HepG2 (cell line): ENCODE measurements at regions not wholly inside any gene's neighbourhood (a gene's known extent, or its start where the extent isn't known, plus 50 kb on each side); places are given as distances from the start of the nearest gene placed in this dataset.

Experiments
- CBX2 ChIP-seq, 2 experiments: fragments of 200-600 bp in 1 of 2; sonication (generic); formaldehyde crosslinking in 1 of 2; IDR thresholded peaks; 2 replicates each; pipeline versions ENCODE4 v1.7.0 to v1.8.1; 2018 to 2022; ENCODE audit warnings: low read depth in 2 of 2, low read length in 1 of 2, mild to moderate bottlenecking in 1 of 2, missing genetic modification reagents in 1 of 2
- CENPT ChIP-seq: sonication (generic); formaldehyde crosslinking; IDR thresholded peaks from 2 replicates; pipeline ENCODE4 v1.8.0; 2022; ENCODE audit warnings: low read depth, mild to moderate bottlenecking, moderate library complexity, missing genetic modification reagents
- E2F2 ChIP-seq: sonication (generic); formaldehyde crosslinking; IDR thresholded peaks from 2 replicates; pipeline ENCODE4 v1.4.0; 2020; ENCODE audit warnings: missing genetic modification reagents, borderline replicate concordance
- EZH2 ChIP-seq: conservative IDR thresholded peaks from 2 replicates; pipeline ENCODE4 v1.6.1; 2012; ENCODE audit warnings: mild to moderate bottlenecking, low read depth, low read length, moderate library complexity
- GPN1 ChIP-seq: sonication (generic); formaldehyde crosslinking; IDR thresholded peaks from 2 replicates; pipeline ENCODE4 v1.5.1; 2020; ENCODE audit warnings: missing genetic modification reagents, borderline replicate concordance
- HNRNPL ChIP-seq: fragments of 200-400 bp; formaldehyde crosslinking; IDR thresholded peaks from 2 replicates; pipeline ENCODE4 v1.6.1; 2017; ENCODE audit warnings: mild to moderate bottlenecking, low read depth, low read length
- IKZF4 ChIP-seq: sonication (generic); formaldehyde crosslinking; IDR thresholded peaks from 2 replicates; pipeline ENCODE4 v1.5.1; 2020; ENCODE audit warnings: borderline replicate concordance, mild to moderate bottlenecking, low read depth, missing genetic modification reagents; ENCODE audit errors: not compliant biosample characterization
- REPIN1 ChIP-seq: sonication (generic); formaldehyde crosslinking; IDR thresholded peaks from 2 replicates; pipeline ENCODE4 v1.8.0; 2022; ENCODE audit warnings: missing genetic modification reagents, low read depth, mild to moderate bottlenecking, borderline replicate concordance
- RXRA ChIP-seq: sonication (generic); formaldehyde crosslinking; IDR thresholded peaks from 2 replicates; pipeline ENCODE4 v1.5.1; 2020; ENCODE audit warnings: missing genetic modification reagents
- RXRB ChIP-seq: IDR thresholded peaks from 2 replicates; pipeline ENCODE4 v1.6.1; 2016; ENCODE audit warnings: borderline replicate concordance, missing genetic modification reagents, missing compliant biosample characterization
- STAT5B ChIP-seq: sonication (generic); formaldehyde crosslinking; IDR thresholded peaks from 2 replicates; pipeline ENCODE4 v1.4.0; 2020; ENCODE audit warnings: missing genetic modification reagents
- TARDBP ChIP-seq: sonication (generic); formaldehyde crosslinking; IDR thresholded peaks from 2 replicates; pipeline ENCODE4 v1.8.0; 2022; ENCODE audit warnings: mild to moderate bottlenecking, missing genetic modification reagents
- TSC22D2 ChIP-seq: sonication (generic); formaldehyde crosslinking; IDR thresholded peaks from 2 replicates; pipeline ENCODE4 v1.5.1; 2020; ENCODE audit warnings: missing genetic modification reagents, mild to moderate bottlenecking, borderline replicate concordance
- ZBED4 ChIP-seq: sonication (generic); formaldehyde crosslinking; IDR thresholded peaks from 2 replicates; pipeline ENCODE4 v1.4.0; 2020; ENCODE audit warnings: missing genetic modification reagents, borderline replicate concordance
- ZBTB1 ChIP-seq: sonication (generic); formaldehyde crosslinking; IDR thresholded peaks from 2 replicates; pipeline ENCODE4 v1.4.0; 2020; ENCODE audit warnings: missing genetic modification reagents, borderline replicate concordance
- ZC3H4 ChIP-seq: sonication (generic); formaldehyde crosslinking; IDR thresholded peaks from 2 replicates; pipeline ENCODE4 v1.4.0; 2020; ENCODE audit warnings: missing genetic modification reagents, borderline replicate concordance
- ZNF101 ChIP-seq: sonication (generic); formaldehyde crosslinking; IDR thresholded peaks from 2 replicates; pipeline ENCODE4 v1.4.0; 2020; ENCODE audit warnings: mild to moderate bottlenecking, low read depth, missing genetic modification reagents, borderline replicate concordance
- ZNF180 ChIP-seq: sonication (generic); formaldehyde crosslinking; IDR thresholded peaks from 2 replicates; pipeline ENCODE4 v1.4.0; 2020; ENCODE audit warnings: low read depth, missing genetic modification reagents, borderline replicate concordance
- ZNF354B ChIP-seq: sonication (generic); formaldehyde crosslinking; IDR thresholded peaks from 2 replicates; pipeline ENCODE4 v1.8.0; 2022; ENCODE audit warnings: mild to moderate bottlenecking, missing genetic modification reagents
- ZNF501 ChIP-seq: sonication (generic); formaldehyde crosslinking; IDR thresholded peaks from 2 replicates; pipeline ENCODE4 v1.5.1; 2020; ENCODE audit warnings: mild to moderate bottlenecking, moderate library complexity, missing genetic modification reagents
- ZNF580 ChIP-seq: IDR thresholded peaks from 2 replicates; pipeline ENCODE4 v1.6.1; 2016; ENCODE audit warnings: low read depth, borderline replicate concordance
- ZNF589 ChIP-seq: sonication (generic); formaldehyde crosslinking; conservative IDR thresholded peaks from 2 replicates; pipeline ENCODE4 v1.8.0; 2022; ENCODE audit warnings: mild to moderate bottlenecking, moderate library complexity, missing genetic modification reagents
- ZNF678 ChIP-seq: sonication (generic); formaldehyde crosslinking; IDR thresholded peaks from 2 replicates; pipeline ENCODE4 v1.4.0; 2020; ENCODE audit warnings: mild to moderate bottlenecking, missing genetic modification reagents
- ZNF75D ChIP-seq: sonication (generic); formaldehyde crosslinking; IDR thresholded peaks from 2 replicates; pipeline ENCODE4 v1.8.1; 2023; ENCODE audit warnings: missing genetic modification reagents, mild to moderate bottlenecking, borderline replicate concordance
- ZNF841 ChIP-seq: sonication (generic); formaldehyde crosslinking; IDR thresholded peaks from 2 replicates; pipeline ENCODE4 v1.8.1; 2023; ENCODE audit warnings: missing genetic modification reagents, borderline replicate concordance

GRCh38 chr21:39020751-39021477, 162.3 kb downstream of the PSMG1 start (continued):
- TF ChIP-seq CENPT (CRISPR knock-in tag) (no peak), RXRA (CRISPR knock-in tag) (peak; percentile 97), RXRB (peak; percentile 96), EZH2 (no peak), ZNF180 (CRISPR knock-in tag) (no peak), E2F2 (no peak), STAT5B (CRISPR knock-in tag) (no peak), REPIN1 (no peak), TSC22D2 (CRISPR knock-in tag) (no peak; the same call in 1 of the 2 replicates), HNRNPL (peak; percentile 54; the same call in 1 of the 2 replicates), ZNF101 (no peak), ZBED4 (CRISPR knock-in tag) (no peak), GPN1 (no peak), ZNF580 (CRISPR knock-in tag) (0 out of 2 replicates have a peak, but pooled peaks have one; percentile 22), ZNF75D (no peak), TARDBP (CRISPR knock-in tag) (0 out of 2 replicates have a peak, but pooled peaks have one; percentile 28), ZBTB1 (CRISPR knock-in tag) (no peak), ZC3H4 (CRISPR knock-in tag) (no peak), CBX2 (IDR thresholded peaks at IDR 0.05; ENCODE audit: low read depth, low read length) (no peak), CBX2 (CRISPR knock-in tag; IDR thresholded peaks at IDR 0.05; ENCODE audit: low read depth) (no peak), ZNF841 (CRISPR knock-in tag) (no peak), ZNF589 (no peak), ZNF501 (CRISPR knock-in tag) (peak; percentile 61), ZNF678 (CRISPR knock-in tag) (no peak), IKZF4 (CRISPR knock-in tag) (no peak), ZNF354B (CRISPR knock-in tag) (no peak)
